Kidney epithelial cell (primary cell): ENCODE measurements at regions not wholly inside any gene's neighbourhood (a gene's known extent, or its start where the extent isn't known, plus 50 kb on each side); places are given as distances from the start of the nearest gene placed in this dataset.
A peak's percentile ranks its signal among the peaks of the same experiment; 100 is the strongest.

ENCODE experiments used
- DNase-seq: peaks from one replicate; pipeline ENCODE4 v3.0.0-alpha.2; 2010; ENCODE audit warnings: low read depth
- H3K27me3 ChIP-seq: 2 replicates; pipeline ENCODE4 v1.6.0; 2011; ENCODE audit warnings: low read length; ENCODE audit not compliant: control insufficient read depth, insufficient read depth
- H3K36me3 ChIP-seq: 2 replicates; pipeline ENCODE4 v1.5.1; 2011; ENCODE audit warnings: low read length; ENCODE audit not compliant: control insufficient read depth, insufficient read depth
- H3K4me3 ChIP-seq: 2 replicates; pipeline ENCODE4 v1.5.1; 2011; ENCODE audit warnings: low read depth, mild to moderate bottlenecking, control low read depth, low read length
- TF ChIP-seq, protein P1 (sequence below): IDR thresholded peaks from 2 replicates; pipeline ENCODE4 v1.5.1; 2011; ENCODE audit warnings: mild to moderate bottlenecking, moderate library complexity, low read length, control low read depth, inconsistent platforms; ENCODE audit not compliant: insufficient read depth, poor library complexity, severe bottlenecking

GRCh38 chr1:181189245-181189644 lies 100.7 kb downstream of the IER5 start:
- TF ChIP-seq, protein P1, sequence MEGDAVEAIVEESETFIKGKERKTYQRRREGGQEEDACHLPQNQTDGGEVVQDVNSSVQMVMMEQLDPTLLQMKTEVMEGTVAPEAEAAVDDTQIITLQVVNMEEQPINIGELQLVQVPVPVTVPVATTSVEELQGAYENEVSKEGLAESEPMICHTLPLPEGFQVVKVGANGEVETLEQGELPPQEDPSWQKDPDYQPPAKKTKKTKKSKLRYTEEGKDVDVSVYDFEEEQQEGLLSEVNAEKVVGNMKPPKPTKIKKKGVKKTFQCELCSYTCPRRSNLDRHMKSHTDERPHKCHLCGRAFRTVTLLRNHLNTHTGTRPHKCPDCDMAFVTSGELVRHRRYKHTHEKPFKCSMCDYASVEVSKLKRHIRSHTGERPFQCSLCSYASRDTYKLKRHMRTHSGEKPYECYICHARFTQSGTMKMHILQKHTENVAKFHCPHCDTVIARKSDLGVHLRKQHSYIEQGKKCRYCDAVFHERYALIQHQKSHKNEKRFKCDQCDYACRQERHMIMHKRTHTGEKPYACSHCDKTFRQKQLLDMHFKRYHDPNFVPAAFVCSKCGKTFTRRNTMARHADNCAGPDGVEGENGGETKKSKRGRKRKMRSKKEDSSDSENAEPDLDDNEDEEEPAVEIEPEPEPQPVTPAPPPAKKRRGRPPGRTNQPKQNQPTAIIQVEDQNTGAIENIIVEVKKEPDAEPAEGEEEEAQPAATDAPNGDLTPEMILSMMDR, result no peak
- Histone ChIP-seq H3K4me3 (no peak overlapping the region), H3K36me3 (no peaks in the 10 kb centered on the region), H3K27me3 (peaks cover 8% of the 10 kb centered on the region)
- DNase-seq, result no peak

- Histone ChIP-seq H3K36me3 (no peaks in the 10 kb centered on the region), H3K4me3 (peak overlapping the region; percentile 25), H3K27me3 (peaks cover 8% of the 10 kb centered on the region)
- TF ChIP-seq, protein P1, result peak; percentile 81
- DNase-seq, result no peak
Observed at GRCh38 chr1:181189691-181190363, 101.3 kb downstream of the IER5 start.

GRCh38 chr1:181190364-181191035 lies 102.0 kb downstream of the IER5 start:
- Histone ChIP-seq H3K36me3 (no peaks in the 10 kb centered on the region), H3K27me3 (peaks cover 5% of the 10 kb centered on the region), H3K4me3 (no peak overlapping the region)
- no peak for DNase-seq
- TF ChIP-seq, protein P1, result no peak

DNA sequence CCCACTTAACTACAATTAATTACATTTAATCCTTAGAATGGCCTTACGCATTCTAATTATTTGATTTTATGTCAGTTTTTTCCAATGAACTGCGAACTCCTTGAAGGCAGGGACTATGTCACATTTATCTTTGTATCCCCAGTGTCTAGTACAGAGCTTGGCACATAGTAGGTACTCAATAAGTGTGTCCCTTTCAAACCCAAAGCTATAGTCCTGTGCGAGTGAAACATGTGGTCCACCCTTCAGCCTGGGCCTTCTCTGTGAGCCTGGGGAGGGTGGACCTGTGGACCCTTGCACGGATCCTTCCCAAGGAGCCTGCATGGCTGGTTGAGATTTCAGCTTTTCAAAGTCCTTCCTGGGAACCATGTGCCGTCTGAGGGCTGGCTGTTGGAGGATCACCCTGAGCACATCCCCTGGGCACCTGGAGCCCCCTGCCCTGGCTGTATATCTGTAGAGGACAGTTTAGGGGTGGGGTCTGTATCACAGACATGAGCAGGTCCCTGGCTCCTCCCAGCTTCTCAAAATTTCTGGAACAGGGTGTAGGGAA lies 103.1 kb downstream of the IER5 start:
- TF ChIP-seq, protein P1, result no peak
- DNase-seq, result no peak
- Histone ChIP-seq H3K27me3 (peaks cover 3% of the 10 kb centered on the region), H3K36me3 (no peaks in the 10 kb centered on the region), H3K4me3 (no peak overlapping the region)

DNA sequence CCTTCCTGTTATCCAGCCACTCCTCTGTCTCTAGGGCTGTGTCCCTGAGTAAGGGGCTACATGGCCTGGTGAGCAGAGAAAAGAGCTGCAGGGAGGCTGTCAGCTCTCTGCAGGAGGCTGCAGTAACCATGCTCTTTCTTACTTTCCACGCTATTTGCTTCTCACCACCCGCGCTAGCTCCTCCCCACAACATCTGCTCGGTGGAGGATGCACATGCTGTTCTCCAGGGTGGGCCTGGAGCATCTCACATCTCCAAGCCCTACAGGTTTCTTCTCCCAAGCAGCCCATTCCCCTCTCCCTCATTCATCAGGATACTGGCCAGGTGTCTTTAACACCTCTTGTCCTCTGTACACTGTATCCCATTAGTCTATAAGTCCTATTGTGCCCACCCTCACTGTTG lies 103.8 kb downstream of the IER5 start:
- no peaks in the 10 kb centered on the region for H3K36me3 ChIP-seq
- H3K4me3 ChIP-seq, result no peak overlapping the region
- TF ChIP-seq, protein P1, result no peak
- DNase-seq, result no peak
- peaks cover 3% of the 10 kb centered on the region for H3K27me3 ChIP-seq
